SU-DHL-6 (cell line): ENCODE measurements at regions not wholly inside any gene's neighbourhood (a gene's known extent, or its start where the extent isn't known, plus 50 kb on each side); places are given as distances from the start of the nearest gene placed in this dataset.

Experiments
- CTCF ChIP-seq: fragments of 200-600 bp; sonication (generic); IDR thresholded peaks from one replicate; pipeline ENCODE4 v1.5.1; 2017; ENCODE audit warnings: antibody characterized with exemption, mild to moderate bottlenecking, low read length, moderate library complexity; ENCODE audit not compliant: insufficient read depth, poor library complexity, severe bottlenecking
- EZH2phosphoT487 ChIP-seq: fragments of 200-600 bp; sonication (generic), shearing (Covaris generic); conservative IDR thresholded peaks from 2 replicates; pipeline ENCODE4 v1.6.1; 2018; ENCODE audit warnings: mild to moderate bottlenecking, antibody characterized with exemption, low read length, moderate library complexity, mixed read lengths

- TF ChIP-seq CTCF (no peak), EZH2phosphoT487 (no peak)
Measured at GRCh38 chr1:234683861-234684632, 74.1 kb upstream of the IRF2BP2 start.
